HCT116 (cell line): ENCODE measurements at regions not wholly inside any gene's neighbourhood (a gene's known extent, or its start where the extent isn't known, plus 50 kb on each side); places are given as distances from the start of the nearest gene placed in this dataset.

Experiments
- ATAC-seq: fragments of 200-7000 bp; cut with Tn5 transposase; 2 replicates; pipeline ENCODE4 v1.9.1; 2020; ENCODE audit warnings: mild to moderate bottlenecking, moderate library complexity
- BruUV-seq: library from RNA; stranded (reverse); fragments of 400-500 nt; replicated peaks from 2 replicates; lab custom pipeline; 2021; lab: Mats Ljungman, UMichigan
- CTCF ChIA-PET: fragments of 300-600 bp; sonication (Branson Sonifier 250); formaldehyde crosslinking; loops from one replicate; lab custom pipeline; 2021; ENCODE audit warnings: antibody characterized with exemption; lab: Charles Lee
- POLR2A ChIA-PET: fragments of 300-600, 350-600 bp; sonication (Branson Sonifier 250); formaldehyde crosslinking; loops from one replicate; lab custom pipeline; 2021; ENCODE audit warnings: antibody characterized with exemption; lab: Charles Lee
- RAD21 ChIA-PET, 2 experiments: fragments of 300-600 bp; sonication (Branson Sonifier 250); formaldehyde crosslinking; loops; one replicate each; lab custom pipeline; 2023; ENCODE audit warnings: low total read pairs in 2 of 2; ENCODE audit not compliant: uncharacterized antibody in 2 of 2, unreplicated experiment in 2 of 2, low non-redundant PET in 1 of 2; lab: Charles Lee
- DNase-seq: peaks from one replicate; pipeline ENCODE4 v3.0.0-alpha.2; 2010; ENCODE audit warnings: low read depth, low spot score
- H2AFZ ChIP-seq: fragments of 200-600 bp; shearing (Covaris generic), sonication (generic); 2 replicates; pipeline ENCODE4 v1.6.1; 2017; ENCODE audit warnings: low read depth, mixed run types, mixed read lengths, antibody characterized with exemption, low read length; ENCODE audit not compliant: poor library complexity, severe bottlenecking
- H3K27ac ChIP-seq: 2 replicates; pipeline ENCODE4 v1.5.1; 2012; ENCODE audit warnings: low read depth, low read length
- H3K27me3 ChIP-seq: fragments of 200-600 bp; sonication (generic); 2 replicates; pipeline ENCODE4 v1.6.1; 2016; ENCODE audit warnings: mixed run types, low read length, mixed read lengths; ENCODE audit not compliant: insufficient read depth
- H3K36me3 ChIP-seq, 2 experiments: fragments of 200-500 bp in 1 of 2; fragments of 200-600 bp in 1 of 2; sonication (Bioruptor generic) in 1 of 2; sonication (generic) in 1 of 2; 2 replicates each; pipeline versions ENCODE4 v1.5.1 to v1.6.1; 2014 to 2016; ENCODE audit warnings: low read length in 2 of 2, inconsistent platforms in 1 of 2, mixed read lengths in 1 of 2, mixed run types in 1 of 2; ENCODE audit not compliant: insufficient read depth in 2 of 2, control insufficient read depth in 1 of 2
- H3K4me1 ChIP-seq, 2 experiments: fragments of 200-600 bp in 1 of 2; sonication (generic) in 1 of 2; 2 replicates each; pipeline versions ENCODE4 v1.5.1 to v1.6.1; 2012 to 2017; ENCODE audit warnings: low read length in 2 of 2, inconsistent platforms in 1 of 2, mild to moderate bottlenecking in 1 of 2, mixed read lengths in 1 of 2, mixed run types in 1 of 2, moderate library complexity in 1 of 2; ENCODE audit not compliant: insufficient read depth in 2 of 2, control insufficient read depth in 1 of 2
- H3K4me2 ChIP-seq: fragments of 200-600 bp; sonication (generic); 2 replicates; pipeline ENCODE4 v1.6.1; 2017; ENCODE audit warnings: mixed run types, low read length, mixed read lengths
- H3K4me3 ChIP-seq, 2 experiments: fragments of 200-600 bp in 1 of 2; sonication (generic) in 1 of 2; replicated peaks in 1 of 2; 2 replicates each; pipeline ENCODE4 v1.5.1; 2011 to 2016; ENCODE audit warnings: low read length in 2 of 2, control low read depth in 1 of 2, low read depth in 1 of 2, mild to moderate bottlenecking in 1 of 2, mixed read lengths in 1 of 2, mixed run types in 1 of 2
- H3K79me2 ChIP-seq: fragments of 200-600 bp; sonication (generic); 2 replicates; pipeline ENCODE4 v1.6.1; 2017; ENCODE audit warnings: mild to moderate bottlenecking, mixed run types, low read length, moderate library complexity, mixed read lengths; ENCODE audit not compliant: insufficient read depth
- H3K9ac ChIP-seq: fragments of 200-600 bp; sonication (generic); 2 replicates; pipeline ENCODE4 v1.6.1; 2016; ENCODE audit warnings: low read length, mixed read lengths
- H3K9me2 ChIP-seq: fragments of 200-600 bp; sonication (generic), shearing (Covaris generic); 2 replicates; pipeline ENCODE4 v1.6.1; 2017; ENCODE audit warnings: mixed run types, mild to moderate bottlenecking, moderate library complexity; ENCODE audit not compliant: insufficient read depth
- H3K9me3 ChIP-seq, 2 experiments: fragments of 200-500 bp in 1 of 2; fragments of 200-600 bp in 1 of 2; sonication (Bioruptor generic) in 1 of 2; sonication (generic) in 1 of 2; 2 replicates each; pipeline ENCODE4 v1.6.1; 2014 to 2017; ENCODE audit warnings: low read length in 2 of 2, mixed read lengths in 2 of 2, inconsistent platforms in 1 of 2, low read depth in 1 of 2, mild to moderate bottlenecking in 1 of 2, mixed run types in 1 of 2, moderate library complexity in 1 of 2; ENCODE audit not compliant: control insufficient read depth in 1 of 2, insufficient read depth in 1 of 2
- H4K20me1 ChIP-seq: fragments of 200-600 bp; sonication (generic), shearing (Covaris generic); 2 replicates; pipeline ENCODE4 v1.6.1; 2017; ENCODE audit warnings: mixed run types, mild to moderate bottlenecking, moderate library complexity; ENCODE audit not compliant: insufficient read depth
- ATF3 ChIP-seq: IDR thresholded peaks from 2 replicates; pipeline ENCODE4 v1.6.1; 2012
- CBX3 ChIP-seq: IDR thresholded peaks from 2 replicates; pipeline ENCODE4 v1.6.1; 2012; ENCODE audit warnings: low read depth
- EGR1 ChIP-seq: IDR thresholded peaks from 2 replicates; pipeline ENCODE4 v1.6.1; 2012; ENCODE audit warnings: low read depth
- EZH2 ChIP-seq: fragments of 200-600 bp; sonication (generic); IDR thresholded peaks from 2 replicates; pipeline ENCODE4 v1.6.1; 2017; ENCODE audit warnings: antibody characterized with exemption, mixed run types
- FOSL1 ChIP-seq: IDR thresholded peaks from 2 replicates; pipeline ENCODE4 v1.6.1; 2012; ENCODE audit warnings: low read depth
- JUND ChIP-seq: IDR thresholded peaks from 2 replicates; pipeline ENCODE4 v1.6.1; 2012
- MAX ChIP-seq: IDR thresholded peaks from 2 replicates; pipeline ENCODE4 v1.6.1; 2012
- RAD21 ChIP-seq: IDR thresholded peaks from 2 replicates; pipeline ENCODE4 v1.6.1; 2012; ENCODE audit warnings: low read depth, mild to moderate bottlenecking
- REST ChIP-seq: IDR thresholded peaks from 2 replicates; pipeline ENCODE4 v1.6.1; 2012; ENCODE audit warnings: low read depth
- SP1 ChIP-seq: IDR thresholded peaks from 2 replicates; pipeline ENCODE4 v1.6.1; 2012; ENCODE audit warnings: low read depth
- SRF ChIP-seq: IDR thresholded peaks from 2 replicates; pipeline ENCODE4 v1.6.1; 2012; ENCODE audit warnings: low read depth
- TCF7L2 ChIP-seq: IDR thresholded peaks from 2 replicates; pipeline ENCODE4 v1.7.0; 2011; ENCODE audit warnings: borderline replicate concordance, inconsistent platforms; ENCODE audit not compliant: insufficient read depth, insufficient read length; ENCODE audit errors: extremely low read depth
- ZBTB33 ChIP-seq: IDR thresholded peaks from 2 replicates; pipeline ENCODE4 v1.6.1; 2011; ENCODE audit warnings: mild to moderate bottlenecking, low read length, moderate library complexity; ENCODE audit not compliant: insufficient replicate concordance; ENCODE audit errors: extremely low read depth
- ZNF274 ChIP-seq: fragments of 200-500 bp; sonication (Bioruptor generic); IDR thresholded peaks from 2 replicates; pipeline ENCODE4 v1.6.1; 2014; ENCODE audit warnings: mild to moderate bottlenecking, low read depth, low read length, inconsistent platforms
- intact Hi-C: fragments of 100-400 bp; cut with micrococcal nuclease; formaldehyde crosslinking; loops from 2 replicates; pipeline ENCODE4 v1.10.0; 2022

GRCh38 chr1:213585959-213586586 lies 401.7 kb upstream of the PROX1 start:
- CTCF ChIA-PET, result no interaction called here
- Histone ChIP-seq H3K4me3 (no peak overlapping the region), H3K36me3 (no peaks in the 10 kb centered on the region), H4K20me1 (no peaks in the 10 kb centered on the region), H3K79me2 (no peaks in the 10 kb centered on the region), H3K27ac (no peak overlapping the region), H2AFZ (no peak overlapping the region), H3K9me3 (no peaks in the 10 kb centered on the region), H3K9ac (no peak overlapping the region), H3K4me1 (no peaks in the 10 kb centered on the region), H3K4me2 (no peak overlapping the region), H3K9me2 (no peaks in the 10 kb centered on the region), H3K27me3 (no peaks in the 10 kb centered on the region)
- ATAC-seq, result no peak
- RAD21 ChIA-PET, result no interaction called here
- intact Hi-C loops, result no loop called here
- POLR2A ChIA-PET, result no interaction called here
- no TSS peak for BruUV-seq
- no peak for DNase-seq
- TF ChIP-seq EGR1 (no peak), RAD21 (no peak), SRF (no peak), ZNF274 (no peak), ATF3 (no peak), TCF7L2 (no peak), FOSL1 (no peak), MAX (no peak), EZH2 (no peak), REST (no peak), ZBTB33 (no peak), CBX3 (no peak), JUND (no peak), SP1 (no peak)
